ENCODE measurements at regions not wholly inside any gene's neighbourhood (a gene's known extent, or its start where the extent isn't known, plus 50 kb on each side); places are given as distances from the start of the nearest gene placed in this dataset.
A peak's percentile ranks its signal among the peaks of the same experiment; 100 is the strongest.

DNA sequence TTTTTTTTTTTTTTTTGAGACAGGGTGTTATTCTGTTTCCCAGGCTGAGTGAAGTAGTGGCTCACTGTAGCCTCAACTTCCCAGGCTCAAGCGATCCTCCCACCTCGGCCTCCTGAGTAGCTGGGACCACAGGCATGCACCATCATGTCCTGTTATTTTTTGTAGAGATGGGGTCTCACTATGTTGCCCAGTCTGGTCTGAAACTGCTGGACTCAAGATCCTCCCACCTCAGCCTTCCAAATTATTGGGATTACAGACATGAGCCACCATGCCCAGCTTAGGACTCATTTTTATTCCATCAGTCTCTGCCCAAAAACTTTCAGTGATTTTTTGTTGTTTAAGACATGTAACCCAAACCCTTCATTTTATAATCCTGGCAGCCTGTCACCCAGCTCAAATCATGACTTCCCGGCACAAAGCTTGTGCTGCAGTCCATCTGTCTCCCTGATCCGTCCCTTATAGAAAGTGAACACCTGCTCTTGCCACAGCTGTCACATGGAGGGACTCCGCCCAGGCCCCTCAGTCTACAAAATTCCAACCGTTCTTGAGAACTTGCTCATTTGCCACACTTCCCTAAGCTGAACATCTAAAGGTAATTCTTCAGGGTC is 183.9 kb upstream of the JARID2 start:
- DNase-seq (ENCODE audit: low read depth) = no peak

DNA sequence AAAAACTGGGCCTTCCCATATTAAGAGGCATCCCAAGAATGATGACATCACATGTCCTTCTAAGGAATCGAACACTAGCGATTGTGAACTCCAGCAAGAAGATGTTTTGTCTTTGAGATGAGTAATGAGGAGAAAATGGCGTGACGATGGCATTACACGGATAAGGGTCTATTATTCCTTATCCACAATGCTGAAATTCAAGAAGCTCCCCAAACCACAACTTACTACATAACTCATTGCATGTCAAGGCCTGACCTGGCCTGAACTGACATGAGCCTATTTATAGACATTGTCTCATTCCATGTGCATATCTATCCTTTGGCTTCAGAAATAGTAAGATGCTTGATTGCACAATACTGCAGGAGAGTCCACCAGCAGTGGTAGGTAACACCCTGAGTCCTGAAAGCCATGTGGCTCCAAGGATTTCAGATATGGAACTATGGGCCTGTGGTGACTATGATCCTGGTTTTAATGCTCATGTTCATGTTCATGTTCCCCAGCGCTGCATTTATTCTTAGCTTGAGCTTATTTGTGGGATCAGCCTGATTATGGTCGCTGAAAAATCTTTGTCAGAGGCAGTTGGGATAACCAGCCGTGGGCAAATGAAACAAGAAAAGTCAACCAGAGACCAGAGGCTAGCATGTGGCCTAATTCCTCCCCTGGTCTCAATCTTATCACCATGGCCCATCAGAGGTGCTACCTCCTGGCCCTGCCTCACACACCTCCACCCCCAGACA is 183.2 kb upstream of the JARID2 start:
- DNase-seq (ENCODE audit: low read depth) = peak; percentile 42

DNA sequence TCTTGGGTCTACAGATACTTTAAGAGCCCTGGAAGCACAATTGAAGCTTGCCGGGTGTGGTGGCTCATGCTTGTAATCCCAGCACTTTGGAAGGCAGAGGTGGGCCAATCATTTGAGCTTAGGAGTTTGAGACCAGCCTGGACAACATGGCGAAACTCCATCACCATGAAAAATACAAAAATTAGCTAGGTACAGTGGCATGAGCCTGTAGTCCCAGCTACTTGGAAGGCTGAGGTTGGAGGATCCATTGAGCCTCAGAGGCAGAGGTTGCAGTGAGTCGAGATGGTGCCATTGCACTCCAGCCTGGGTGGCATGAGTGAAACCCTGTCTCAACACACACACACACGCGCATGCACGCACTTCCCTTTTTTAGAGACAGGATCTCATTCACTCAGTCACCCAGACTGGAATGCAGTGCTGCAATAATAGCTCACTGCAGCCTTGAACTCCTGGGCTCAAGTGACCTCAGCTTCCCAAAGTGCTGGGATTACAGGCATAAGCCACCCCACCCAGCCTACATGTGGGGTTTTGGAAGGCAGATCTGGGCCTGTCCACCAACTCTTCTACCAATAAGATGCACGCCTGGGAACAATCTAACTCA is 182.5 kb upstream of the JARID2 start:
- no peak for DNase-seq (ENCODE audit: low read depth)

DNA sequence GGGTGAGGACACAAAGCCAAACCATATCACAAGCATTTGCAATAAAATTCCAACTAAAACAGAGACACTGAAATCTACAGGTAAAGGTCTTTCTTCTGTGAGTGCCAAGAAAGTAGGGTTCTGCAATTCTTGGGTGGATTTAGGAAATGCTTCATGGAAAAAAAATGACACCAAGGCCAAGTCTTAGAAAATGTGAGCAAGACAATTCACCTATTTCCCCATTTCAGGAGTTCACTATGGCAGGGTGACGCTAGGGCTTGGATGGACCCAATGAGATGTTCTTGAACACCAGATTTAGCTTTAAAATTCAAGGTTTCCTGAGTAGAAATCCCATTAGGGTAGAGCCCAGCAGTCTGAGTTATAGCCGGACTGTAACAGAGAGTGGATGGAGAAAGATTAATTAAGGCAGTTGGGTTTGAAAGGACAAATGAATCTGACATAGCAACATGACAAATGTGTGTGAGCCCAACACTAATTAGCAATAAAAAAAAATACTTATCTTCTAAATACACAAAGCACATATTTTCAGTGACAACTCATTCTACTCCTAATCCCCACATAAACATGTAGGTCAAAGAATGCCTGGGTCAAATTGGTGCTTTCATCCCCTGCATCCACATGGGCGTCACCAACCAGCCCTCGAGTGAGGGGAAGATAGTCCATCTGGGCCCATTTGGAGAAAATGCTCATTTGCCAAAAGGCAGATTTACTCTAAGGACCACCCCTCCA is 180.4 kb upstream of the JARID2 start:
- peak; percentile 64 for DNase-seq (ENCODE audit: low read depth)

DNA sequence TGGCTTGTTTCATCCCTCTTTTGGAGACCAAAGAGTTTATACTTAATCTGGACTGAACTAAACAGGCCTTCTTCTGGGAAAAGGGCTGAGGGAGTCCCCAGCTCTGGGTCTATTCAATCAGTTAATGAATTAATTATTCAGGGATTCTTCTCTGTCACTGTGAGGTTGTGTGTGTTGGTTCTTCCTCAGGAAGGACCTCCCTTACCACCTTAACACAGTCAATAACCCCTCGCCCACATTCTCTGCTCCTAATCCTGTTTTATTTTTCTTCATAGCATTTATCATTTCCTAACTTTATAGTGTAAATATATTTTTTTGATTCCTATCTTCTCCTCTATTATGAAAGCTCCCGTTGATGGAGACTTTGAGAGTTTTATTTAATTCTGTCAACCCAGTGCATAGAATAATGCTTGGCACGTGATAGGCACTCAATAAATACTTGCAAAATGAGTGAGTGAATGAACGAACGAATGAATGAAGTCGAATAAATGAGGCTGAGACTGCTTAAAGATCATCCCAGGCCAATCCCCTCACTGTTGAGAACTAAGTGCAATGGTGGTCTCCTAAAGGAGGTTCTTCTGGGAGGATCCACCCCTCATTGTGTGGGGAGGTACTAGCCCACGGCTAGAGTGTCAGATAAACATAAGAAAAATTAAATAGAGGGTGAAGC is 179.6 kb upstream of the JARID2 start:
- no peak for DNase-seq (ENCODE audit: low read depth)

DNA sequence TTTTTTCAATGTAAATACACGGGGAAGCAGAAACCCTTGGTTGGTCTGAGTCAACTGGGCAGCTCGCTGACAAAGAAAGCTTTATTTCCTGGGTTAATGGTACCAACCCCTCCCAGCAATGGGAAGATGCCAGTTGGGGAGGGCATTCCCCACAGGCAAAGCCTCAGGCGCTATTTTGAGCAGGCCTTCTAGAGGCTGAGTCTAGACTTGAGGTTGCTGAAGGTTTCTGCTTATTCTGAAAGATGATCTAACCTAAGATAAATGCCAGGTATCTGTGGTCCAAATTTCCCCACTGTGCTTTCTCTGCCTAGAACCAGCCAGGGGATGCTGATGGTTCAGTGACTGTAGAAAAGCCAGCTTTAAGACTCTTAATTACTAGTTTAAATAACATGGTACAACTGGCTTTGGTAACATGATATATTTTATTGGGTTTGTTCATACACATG is 172.5 kb upstream of the JARID2 start:
- DNase-seq (ENCODE audit: low read depth) = no peak

DNA sequence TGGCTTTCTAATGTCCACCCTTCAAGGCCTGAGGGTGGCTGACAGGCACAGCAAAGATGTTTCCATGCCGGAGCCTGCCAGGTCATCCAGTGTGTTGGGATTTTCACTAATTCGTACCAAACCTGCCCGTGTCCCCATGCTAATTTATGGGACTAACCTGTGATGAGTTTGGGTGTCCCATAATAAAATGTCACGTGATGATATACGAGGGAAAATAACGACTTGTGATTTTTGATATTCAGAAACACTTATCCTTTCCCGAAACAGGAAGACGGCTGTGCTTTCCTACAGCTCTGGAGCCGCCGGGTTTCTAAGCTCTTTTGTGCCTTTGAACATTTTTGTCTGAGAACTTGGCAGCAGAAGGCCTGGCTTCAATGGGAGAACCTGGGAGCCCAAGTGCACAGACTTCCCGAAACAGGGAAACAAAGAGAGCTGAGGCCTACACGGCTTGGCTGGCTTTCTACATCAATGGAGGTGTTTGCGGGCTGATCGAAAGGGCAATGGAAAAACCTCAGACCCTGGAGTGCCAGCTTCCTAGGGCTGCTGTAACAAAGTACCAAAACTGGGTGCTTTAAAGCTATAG is 171.9 kb upstream of the JARID2 start:
- DNase-seq (ENCODE audit: low read depth) = no peak

DNA sequence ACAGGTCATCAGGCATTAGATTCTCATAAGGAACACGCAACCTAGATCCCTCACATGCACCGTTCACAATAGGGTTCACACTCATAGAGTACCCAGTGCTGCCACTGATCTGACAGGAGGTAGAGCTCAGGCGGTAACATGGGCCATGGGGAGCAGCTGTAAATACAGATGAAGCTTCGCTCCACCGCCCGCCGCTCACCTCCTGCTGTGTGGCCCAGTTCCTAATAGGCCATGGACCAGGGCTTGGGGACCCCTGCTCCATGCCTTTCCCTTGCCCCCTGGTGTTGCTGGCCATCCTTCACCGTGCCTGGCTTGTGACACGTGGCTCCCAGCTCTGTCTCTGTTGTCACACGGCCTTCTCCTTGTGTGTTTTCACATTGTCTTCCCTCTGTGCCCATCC is 171.1 kb upstream of the JARID2 start:
- DNase-seq (ENCODE audit: low read depth) = no peak

DNA sequence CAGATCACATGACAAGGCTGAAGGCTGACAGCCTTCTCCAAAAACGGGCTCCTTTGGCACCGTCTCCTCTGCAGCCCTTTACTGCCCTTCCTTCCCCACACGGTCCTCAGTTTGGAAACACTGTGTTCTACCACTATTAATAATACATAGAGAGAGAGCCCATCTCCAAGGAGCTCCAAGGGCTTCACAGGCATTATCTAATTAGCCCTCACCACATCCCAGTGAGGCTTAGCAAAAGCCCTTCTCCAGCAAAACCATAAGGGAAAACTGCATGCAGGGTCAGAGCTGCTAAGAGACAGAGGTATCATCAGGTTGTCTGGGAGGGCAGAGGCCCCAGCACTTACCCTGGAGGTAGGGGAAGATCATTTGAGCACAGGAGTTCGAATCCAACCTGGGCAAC is 169.3 kb upstream of the JARID2 start:
- DNase-seq (ENCODE audit: low read depth) = no peak

DNA sequence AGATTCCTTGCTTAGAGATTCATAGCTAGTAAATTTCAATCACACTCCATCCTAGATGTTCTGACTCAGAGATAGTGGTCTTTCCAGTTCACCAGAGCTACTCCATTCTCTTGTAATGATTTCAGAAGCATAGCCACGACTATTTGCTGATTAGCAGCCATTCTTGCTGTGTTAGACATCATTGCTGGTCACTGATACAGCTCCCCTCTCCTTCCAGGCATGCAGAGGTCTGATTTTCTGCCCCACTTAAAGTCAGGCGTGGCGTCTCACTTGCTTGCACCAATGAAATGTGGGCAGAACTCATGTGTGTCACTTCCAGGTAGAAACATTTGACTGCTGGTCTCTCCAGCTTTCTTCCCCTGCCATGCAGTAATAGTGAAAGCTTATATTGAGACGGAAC is 168.9 kb upstream of the JARID2 start:
- no peak for DNase-seq (ENCODE audit: low read depth)

DNA sequence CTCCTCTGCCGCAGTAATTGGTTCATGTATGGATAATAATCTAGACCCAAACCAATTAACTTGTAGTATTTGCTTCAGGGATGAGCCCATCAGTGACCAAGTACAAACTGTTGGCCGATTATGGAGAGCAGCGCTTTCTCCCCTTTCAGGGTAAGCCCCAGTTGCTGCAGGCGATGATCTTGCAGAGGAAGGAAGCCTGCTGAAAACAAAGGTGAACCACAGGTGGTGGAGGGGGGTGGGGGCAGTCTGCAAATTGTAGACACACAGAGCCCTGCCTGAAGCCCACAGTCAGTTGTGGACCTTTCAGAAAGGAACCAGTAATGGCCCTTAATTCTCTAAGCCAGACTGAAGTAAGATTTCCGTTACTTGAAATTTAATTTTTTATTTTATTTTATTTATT is 167.9 kb upstream of the JARID2 start:
- DNase-seq (ENCODE audit: low read depth) = no peak

DNA sequence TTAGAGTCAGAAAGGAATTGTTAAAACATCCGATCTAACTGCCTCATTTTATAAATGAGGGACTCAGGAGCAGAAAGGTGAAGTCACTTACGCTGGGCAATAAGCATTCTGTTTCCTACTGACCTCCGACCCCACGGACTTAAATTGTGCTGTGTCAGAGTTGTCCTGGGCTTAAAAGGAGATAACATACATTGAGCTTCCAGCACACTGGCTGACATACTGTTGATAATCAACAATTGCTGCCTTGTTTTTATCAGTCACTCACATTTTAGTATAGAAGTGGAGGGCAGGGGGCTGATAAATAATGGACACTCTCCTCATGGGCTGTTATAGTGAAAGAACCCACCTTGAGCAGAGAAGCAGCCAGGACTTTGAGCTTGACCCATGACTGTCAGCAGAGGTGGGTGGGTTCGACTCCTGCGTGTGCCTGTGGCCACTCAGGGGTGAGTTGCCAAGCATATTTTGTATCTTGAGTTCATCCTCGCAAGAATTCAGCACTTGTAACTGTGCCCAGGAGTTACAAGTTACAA is 166.5 kb upstream of the JARID2 start:
- DNase-seq (ENCODE audit: low read depth) = no peak

DNA sequence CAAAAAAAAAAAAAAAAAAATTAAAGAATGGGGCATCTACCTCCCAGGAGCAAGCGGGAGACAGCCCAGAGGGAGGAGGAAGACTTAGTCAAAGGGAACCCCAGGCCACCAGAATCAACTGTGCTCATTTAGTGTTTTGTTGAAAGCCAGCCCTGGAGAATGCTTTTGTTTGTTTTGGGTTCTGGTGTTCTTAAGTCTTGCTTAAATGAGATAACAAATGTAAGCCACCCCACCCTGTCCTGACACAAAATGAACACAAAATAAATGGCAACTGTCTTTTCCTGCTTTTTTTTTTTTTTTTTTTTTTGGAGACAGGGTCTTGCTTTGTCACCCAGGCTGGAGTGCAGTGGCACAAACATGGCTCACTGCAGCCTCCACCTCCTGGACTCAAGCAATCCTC is 165.0 kb upstream of the JARID2 start:
- no peak for DNase-seq (ENCODE audit: low read depth)

DNA sequence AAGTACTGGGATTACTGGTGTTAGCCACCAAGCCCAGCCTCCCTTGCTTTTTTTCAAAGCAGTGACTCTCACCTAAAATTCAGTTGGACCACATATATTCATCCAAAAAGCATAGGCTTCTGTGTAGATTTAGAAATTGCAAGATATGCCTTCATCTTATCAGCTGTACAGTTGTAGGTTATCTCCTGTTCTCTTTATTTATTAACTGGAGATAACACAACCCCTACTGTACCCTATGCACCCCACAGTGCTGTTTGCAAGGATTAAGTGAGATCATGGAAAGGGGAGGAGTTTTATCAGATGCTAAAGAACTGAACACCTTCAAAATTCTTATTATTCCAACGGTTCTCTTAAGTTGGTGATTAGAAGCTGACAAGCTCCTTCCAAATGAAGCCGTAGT is 164.4 kb upstream of the JARID2 start:
- no peak for DNase-seq (ENCODE audit: low read depth)

DNA sequence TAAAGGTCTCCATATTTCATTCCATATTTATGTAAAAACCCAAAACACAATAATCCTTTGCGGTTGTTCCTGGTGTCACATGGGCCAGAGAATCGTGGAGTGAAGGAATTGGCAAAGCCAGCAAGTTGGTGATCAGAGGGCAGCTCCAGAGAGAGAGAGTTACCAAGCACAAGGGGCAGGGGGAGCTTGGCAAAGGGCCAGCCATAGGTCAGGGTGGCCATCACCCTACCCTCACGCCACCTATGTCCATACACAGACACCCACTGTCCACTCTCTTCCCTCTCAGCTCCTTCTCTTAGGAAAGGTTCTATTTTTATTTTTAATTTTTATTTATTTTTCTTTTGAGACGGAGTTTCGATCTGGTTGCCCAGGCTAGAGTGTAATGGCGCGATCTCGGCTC is 163.2 kb upstream of the JARID2 start:
- no peak for DNase-seq (ENCODE audit: low read depth)

DNA sequence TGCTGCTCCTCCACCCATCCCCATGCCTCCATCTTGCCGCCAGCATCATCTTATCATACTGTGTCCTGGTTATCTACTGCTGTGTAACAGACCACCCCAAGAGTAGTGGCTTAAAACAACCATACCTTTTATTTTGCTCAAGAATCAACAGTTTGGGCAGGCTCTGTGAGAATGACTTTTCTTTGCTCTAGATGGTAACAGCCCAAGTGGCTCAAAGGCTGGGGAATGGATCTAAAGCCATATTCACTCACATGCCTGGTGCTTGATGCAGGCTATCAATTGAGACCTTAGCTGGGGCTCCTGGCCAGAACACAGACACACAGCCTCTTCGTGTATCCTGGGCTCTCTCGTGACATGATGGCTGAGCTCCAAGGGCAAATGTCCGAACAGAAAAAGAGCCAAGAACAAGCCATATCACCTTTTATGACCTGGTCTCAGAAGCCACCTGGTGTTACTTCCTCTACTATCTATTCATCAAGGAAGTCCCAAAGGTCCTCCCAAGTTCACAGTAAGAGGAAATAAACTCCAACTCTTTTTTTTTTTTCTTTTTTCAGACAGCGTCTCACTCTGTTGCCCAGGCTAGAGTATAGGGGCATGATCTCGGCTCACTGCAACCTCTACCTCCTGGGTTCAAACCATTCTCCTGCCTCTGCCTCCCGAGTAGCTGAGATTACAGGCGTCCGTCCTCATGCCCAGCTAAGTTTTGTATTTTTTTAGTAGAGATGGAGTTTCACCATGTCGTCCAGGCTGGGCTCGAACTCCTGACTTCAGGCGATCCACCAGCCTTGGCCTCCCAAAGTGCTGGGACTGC is 159.3 kb upstream of the JARID2 start:
- no peak for DNase-seq (ENCODE audit: low read depth)

DNA sequence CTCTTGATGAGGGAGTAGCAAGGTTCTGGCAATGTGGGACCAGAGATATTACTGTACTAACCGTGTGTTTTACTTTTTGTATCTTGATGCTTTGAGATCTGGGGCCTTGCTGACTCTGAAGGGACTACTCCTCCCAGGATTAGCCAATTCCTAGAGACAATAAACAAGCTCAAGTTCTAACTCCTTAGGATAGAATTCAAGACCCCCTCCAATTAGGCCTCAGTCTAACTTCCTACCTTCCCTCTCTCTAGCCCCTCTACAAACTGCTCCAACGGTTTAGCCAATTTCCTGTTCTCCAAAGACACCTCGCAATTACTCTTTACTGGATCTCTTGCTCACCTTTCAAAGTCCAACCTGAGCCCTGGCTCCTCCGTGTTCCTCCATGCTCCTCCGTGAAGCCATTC is 158.7 kb upstream of the JARID2 start:
- no peak for DNase-seq (ENCODE audit: low read depth)

DNA sequence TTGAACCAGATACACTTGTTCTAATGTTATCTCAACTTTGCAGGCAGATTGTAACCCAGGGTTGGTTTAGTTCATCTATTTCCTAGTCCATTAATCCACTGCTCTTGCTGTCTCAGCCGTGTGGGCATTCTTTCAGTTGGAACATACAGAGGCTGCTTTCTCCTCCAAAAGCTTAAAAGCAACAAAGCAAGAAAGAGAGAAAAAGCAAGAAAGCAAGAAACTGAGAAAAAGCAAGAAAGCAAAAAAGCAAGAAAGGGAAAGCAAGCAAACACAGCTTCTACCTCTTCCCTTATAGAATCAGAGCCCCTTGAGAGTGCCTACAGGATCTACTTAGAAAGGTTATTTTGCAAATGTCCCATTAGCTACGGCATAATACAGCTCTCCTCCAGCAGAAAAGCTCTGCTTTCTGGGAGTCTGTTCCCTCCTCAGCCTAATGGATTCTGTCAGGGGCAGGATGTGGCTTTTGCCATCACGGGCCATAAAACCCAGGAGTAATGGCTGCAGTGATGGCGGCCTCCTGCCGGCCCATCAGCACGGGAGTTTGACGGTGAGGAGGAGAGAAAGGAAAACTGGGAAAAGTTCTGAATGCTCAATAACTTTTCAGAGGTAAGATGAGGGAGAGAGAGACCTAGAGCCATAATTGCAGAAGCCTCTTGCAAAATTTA is 156.8 kb upstream of the JARID2 start:
- no peak for DNase-seq (ENCODE audit: low read depth)

DNA sequence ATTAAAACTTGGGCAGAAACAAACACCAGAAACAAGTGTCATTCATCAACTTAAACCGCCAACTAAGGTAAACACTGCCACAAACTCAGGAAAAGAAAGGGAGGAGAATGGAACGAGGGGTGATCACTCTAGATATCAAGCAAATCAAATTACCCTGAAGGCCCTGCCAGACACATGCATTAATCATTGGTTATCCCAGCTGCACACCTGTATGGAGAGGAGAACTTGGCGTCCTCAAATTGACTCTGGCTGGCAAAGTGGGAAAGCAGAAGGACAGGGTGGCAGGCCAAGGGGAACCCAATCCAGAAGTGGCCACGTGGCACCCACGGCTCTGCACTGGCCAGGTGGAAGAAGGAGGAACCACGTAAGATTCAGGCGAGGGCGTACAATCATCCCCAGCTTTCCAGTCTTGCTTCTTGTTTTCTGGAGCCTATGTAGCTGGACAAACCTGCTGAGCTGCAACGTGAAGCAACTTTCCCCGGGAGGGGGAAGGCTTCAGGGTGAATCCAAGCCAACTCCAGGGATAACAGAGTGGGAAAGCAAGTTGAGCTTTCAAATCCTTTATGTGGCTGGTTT is 156.2 kb upstream of the JARID2 start:
- DNase-seq (ENCODE audit: low read depth) = no peak

DNA sequence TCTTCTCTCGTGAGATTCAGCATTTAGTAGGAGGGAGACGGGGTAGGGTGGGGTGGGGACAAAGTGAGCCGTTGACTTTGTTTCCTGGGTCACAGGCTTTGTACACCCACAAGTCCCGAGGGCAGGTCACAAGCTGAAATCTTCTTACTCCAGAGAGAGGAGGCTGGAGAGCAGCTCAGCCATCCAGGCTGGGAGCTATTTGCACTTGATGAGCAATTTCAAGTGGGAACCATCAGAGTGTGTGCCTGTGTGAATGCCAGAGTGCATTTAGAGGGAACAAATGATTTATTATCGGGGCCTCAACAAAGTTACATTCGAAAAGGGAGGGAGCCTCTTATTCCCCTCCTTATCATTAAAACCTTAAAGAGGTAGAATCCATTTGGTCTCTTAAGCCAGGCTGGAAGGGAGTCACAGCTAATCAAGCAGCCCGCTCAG is 155.7 kb upstream of the JARID2 start:
- DNase-seq (ENCODE audit: low read depth) = no peak

All from GM04504 (cell line).